ENCODE measurements at regions not wholly inside any gene's neighbourhood (a gene's known extent, or its start where the extent isn't known, plus 50 kb on each side); places are given as distances from the start of the nearest gene placed in this dataset.

DNA sequence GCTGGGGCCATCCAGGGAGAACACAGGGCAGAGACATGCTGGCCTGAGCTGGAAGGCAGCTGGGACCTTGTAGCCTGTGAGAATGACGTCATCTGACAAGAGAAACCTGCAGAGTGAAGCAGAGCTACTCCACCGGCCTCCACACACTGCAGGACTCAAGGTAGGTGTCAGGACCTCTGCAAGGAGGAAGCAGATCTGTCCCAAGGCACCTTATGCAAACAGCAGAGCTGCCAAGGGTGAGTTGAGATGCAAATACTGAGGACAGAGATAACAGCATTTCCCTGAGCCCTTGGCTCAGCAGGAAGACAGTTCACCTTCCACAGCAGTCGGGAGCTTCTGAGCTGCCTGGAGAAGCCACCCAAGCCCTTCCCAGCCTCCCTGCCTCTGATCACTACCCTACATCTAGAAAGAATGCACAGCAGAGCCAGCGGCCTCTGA lies 51.9 kb upstream of the IGSF9B start:
- Histone ChIP-seq H3K4me1 (ENCODE audit: insufficient read depth, poor library complexity, severe bottlenecking) (no peaks in the 10 kb centered on the region), H3K9me3 (ENCODE audit: severe bottlenecking) (no peaks in the 10 kb centered on the region), H3K27me3 (ENCODE audit: insufficient read depth, poor library complexity, severe bottlenecking) (peaks cover 7% of the 10 kb centered on the region), H3K4me3 (ENCODE audit: severe bottlenecking) (no peak overlapping the region), H3K36me3 (ENCODE audit: low read depth) (no peaks in the 10 kb centered on the region), H3K27ac (ENCODE audit: poor library complexity, severe bottlenecking) (no peak overlapping the region)
- no peak for DNase-seq (ENCODE audit: low spot score)
- ATAC-seq (ENCODE audit: low read depth), result no peak
- TF ChIP-seq, protein P1, sequence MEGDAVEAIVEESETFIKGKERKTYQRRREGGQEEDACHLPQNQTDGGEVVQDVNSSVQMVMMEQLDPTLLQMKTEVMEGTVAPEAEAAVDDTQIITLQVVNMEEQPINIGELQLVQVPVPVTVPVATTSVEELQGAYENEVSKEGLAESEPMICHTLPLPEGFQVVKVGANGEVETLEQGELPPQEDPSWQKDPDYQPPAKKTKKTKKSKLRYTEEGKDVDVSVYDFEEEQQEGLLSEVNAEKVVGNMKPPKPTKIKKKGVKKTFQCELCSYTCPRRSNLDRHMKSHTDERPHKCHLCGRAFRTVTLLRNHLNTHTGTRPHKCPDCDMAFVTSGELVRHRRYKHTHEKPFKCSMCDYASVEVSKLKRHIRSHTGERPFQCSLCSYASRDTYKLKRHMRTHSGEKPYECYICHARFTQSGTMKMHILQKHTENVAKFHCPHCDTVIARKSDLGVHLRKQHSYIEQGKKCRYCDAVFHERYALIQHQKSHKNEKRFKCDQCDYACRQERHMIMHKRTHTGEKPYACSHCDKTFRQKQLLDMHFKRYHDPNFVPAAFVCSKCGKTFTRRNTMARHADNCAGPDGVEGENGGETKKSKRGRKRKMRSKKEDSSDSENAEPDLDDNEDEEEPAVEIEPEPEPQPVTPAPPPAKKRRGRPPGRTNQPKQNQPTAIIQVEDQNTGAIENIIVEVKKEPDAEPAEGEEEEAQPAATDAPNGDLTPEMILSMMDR (IDR thresholded peaks at IDR 0.05; ENCODE audit: poor library complexity, severe bottlenecking), result no peak

DNA sequence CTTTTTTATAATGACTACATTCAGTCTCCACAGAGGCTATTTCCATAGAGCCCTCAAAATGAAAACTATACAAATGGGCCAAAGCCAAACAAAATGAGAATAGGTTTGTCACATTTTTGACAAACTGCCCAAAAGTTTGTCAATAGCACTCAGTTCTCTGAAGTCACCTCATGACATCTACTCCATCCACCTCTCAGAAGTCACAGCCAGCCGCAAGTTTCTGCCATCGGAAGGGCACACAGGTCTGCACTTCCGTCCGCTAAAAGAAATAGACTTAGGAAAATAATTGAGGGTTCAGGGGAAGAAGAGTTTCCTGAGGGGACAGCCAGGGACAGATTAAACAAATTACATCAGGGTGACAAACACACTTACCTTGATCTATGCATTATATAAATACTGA lies 55.4 kb upstream of the JAM3 start:
- Histone ChIP-seq H3K4me3 (ENCODE audit: severe bottlenecking) (no peak overlapping the region), H3K9me3 (ENCODE audit: severe bottlenecking) (no peaks in the 10 kb centered on the region), H3K4me1 (ENCODE audit: insufficient read depth, poor library complexity, severe bottlenecking) (no peaks in the 10 kb centered on the region), H3K36me3 (ENCODE audit: low read depth) (no peaks in the 10 kb centered on the region), H3K27ac (ENCODE audit: poor library complexity, severe bottlenecking) (no peak overlapping the region), H3K27me3 (ENCODE audit: insufficient read depth, poor library complexity, severe bottlenecking) (peaks cover 7% of the 10 kb centered on the region)
- ATAC-seq (ENCODE audit: low read depth) (no peak), DNase-seq (ENCODE audit: low spot score) (no peak)
- TF ChIP-seq, protein P1 (IDR thresholded peaks at IDR 0.05; ENCODE audit: poor library complexity, severe bottlenecking), result no peak

DNA sequence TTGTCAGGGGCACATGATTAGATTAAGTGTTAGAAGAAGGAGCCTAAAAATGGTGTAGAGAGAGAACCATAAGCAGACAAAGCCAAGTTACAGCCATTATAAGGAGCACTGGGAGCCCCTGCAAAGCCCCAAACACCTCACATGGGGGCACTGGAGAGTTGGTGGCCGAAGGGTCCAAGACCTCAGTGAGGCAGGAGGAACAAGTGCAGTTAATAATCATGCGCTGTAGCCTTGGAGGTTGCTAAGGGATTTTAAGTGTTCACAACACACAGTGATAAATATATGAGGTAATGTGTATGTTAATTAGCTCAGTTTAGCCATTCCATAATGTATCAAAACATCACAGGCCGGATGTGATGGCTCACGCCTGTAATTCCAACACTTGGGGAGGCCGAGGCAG lies 54.4 kb upstream of the JAM3 start:
- ATAC-seq (ENCODE audit: low read depth) (peak; percentile 33; the same call in 1 of the 3 replicates), DNase-seq (ENCODE audit: low spot score) (no peak)
- no peak overlapping the region for H3K4me3 ChIP-seq (ENCODE audit: severe bottlenecking)
- H3K9me3 ChIP-seq (ENCODE audit: severe bottlenecking), result no peaks in the 10 kb centered on the region
- no peaks in the 10 kb centered on the region for H3K4me1 ChIP-seq (ENCODE audit: insufficient read depth, poor library complexity, severe bottlenecking)
- TF ChIP-seq, protein P1 (IDR thresholded peaks at IDR 0.05; ENCODE audit: poor library complexity, severe bottlenecking), result peak; percentile 10
- peaks cover 4% of the 10 kb centered on the region for H3K27me3 ChIP-seq (ENCODE audit: insufficient read depth, poor library complexity, severe bottlenecking)
- no peak overlapping the region for H3K27ac ChIP-seq (ENCODE audit: poor library complexity, severe bottlenecking)
- H3K36me3 ChIP-seq (ENCODE audit: low read depth), result no peaks in the 10 kb centered on the region

DNA sequence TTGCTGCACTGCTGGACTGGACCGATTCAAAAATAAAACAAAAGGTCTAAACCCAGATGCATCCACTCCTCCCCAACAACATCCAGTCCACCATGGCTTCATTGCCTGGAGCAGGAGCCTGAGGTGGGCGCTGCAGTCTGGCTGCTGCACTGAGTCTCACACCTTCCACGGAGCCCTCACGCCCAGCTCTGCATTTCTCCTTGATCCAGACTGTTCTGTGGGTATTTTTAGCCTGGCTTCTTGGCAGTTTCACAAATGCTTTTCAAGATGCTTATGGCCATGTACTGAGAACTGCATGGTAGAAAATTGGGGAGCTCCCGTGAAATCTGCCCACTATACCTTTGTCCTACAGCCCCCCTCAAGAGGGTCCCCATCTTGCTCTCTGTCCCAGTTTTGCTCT lies 53.3 kb upstream of the JAM3 start:
- Histone ChIP-seq H3K4me1 (ENCODE audit: insufficient read depth, poor library complexity, severe bottlenecking) (no peaks in the 10 kb centered on the region), H3K27ac (ENCODE audit: poor library complexity, severe bottlenecking) (no peak overlapping the region), H3K36me3 (ENCODE audit: low read depth) (no peaks in the 10 kb centered on the region), H3K4me3 (ENCODE audit: severe bottlenecking) (no peak overlapping the region), H3K9me3 (ENCODE audit: severe bottlenecking) (no peaks in the 10 kb centered on the region), H3K27me3 (ENCODE audit: insufficient read depth, poor library complexity, severe bottlenecking) (peaks cover 4% of the 10 kb centered on the region)
- DNase-seq (ENCODE audit: low spot score), result no peak
- TF ChIP-seq, protein P1 (IDR thresholded peaks at IDR 0.05; ENCODE audit: poor library complexity, severe bottlenecking), result no peak
- no peak for ATAC-seq (ENCODE audit: low read depth)

DNA sequence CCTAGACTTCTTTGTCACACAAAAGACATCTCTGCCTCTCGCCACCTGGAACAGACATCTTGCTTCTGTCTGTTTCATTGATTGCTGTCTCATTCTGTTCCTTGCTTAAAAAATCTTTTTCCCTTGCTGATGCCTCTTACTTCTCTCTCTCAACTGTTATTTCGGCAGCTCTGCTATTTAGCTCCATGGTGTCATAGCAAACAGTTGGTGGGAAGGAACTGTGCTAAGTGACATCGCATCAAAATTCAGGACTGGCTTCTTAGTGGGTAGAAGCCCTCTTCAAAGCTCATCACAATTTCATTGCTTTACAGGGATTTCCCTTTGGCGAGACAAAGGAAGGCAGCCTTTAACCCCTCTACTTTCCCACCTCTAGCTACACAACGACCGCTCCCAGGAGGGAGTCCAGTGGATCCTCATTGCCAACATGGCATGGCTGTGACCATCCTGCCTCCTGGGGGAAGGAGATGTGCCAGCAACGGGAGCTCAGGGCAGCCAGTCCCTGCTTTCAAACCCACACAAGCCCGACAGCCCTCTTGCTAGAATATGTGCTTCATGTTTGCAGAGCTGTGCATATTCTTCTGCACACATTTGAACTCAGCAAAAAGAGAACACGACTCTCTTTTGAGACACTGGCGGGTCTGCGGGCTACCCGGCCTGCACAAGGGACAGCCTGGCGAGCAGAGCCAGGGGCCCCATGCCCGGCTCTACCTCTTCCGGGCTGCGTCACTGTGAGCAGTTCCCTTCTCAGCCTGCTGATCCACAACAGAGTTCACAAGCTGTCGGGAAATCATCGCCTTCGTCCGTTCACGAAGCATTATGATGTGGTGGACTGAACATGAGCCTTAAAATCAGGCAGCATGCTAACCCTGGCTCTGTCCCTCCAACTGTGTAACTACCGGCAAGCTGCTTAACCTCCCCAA lies 51.1 kb upstream of the JAM3 start:
- H3K27me3 ChIP-seq (ENCODE audit: insufficient read depth, poor library complexity, severe bottlenecking), result no peaks in the 10 kb centered on the region

More for the DNA sequence above, 51.1 kb upstream of the JAM3 start:
- ATAC-seq (ENCODE audit: low read depth), result no peak
- Histone ChIP-seq H3K4me1 (ENCODE audit: insufficient read depth, poor library complexity, severe bottlenecking) (no peaks in the 10 kb centered on the region), H3K36me3 (ENCODE audit: low read depth) (no peaks in the 10 kb centered on the region), H3K9me3 (ENCODE audit: severe bottlenecking) (no peaks in the 10 kb centered on the region), H3K4me3 (ENCODE audit: severe bottlenecking) (no peak overlapping the region), H3K27ac (ENCODE audit: poor library complexity, severe bottlenecking) (no peak overlapping the region)
- TF ChIP-seq, protein P1 (IDR thresholded peaks at IDR 0.05; ENCODE audit: poor library complexity, severe bottlenecking), result no peak
- DNase-seq (ENCODE audit: low spot score), result no peak
